Vagina (tissue), 2 donors: ENCODE measurements at regions not wholly inside any gene's neighbourhood (a gene's known extent, or its start where the extent isn't known, plus 50 kb on each side); places are given as distances from the start of the nearest gene placed in this dataset.

Source experiments
- DNase-seq, 2 donors: peaks; one replicate each; pipeline ENCODE4 v3.0.0-alpha.2; 2017; ENCODE audit errors: extremely low spot score in 2 of 2
- H3K27ac ChIP-seq: fragments of 200-600 bp; sonication (generic); one replicate; pipeline ENCODE4 v1.5.1; 2019
- H3K27me3 ChIP-seq: fragments of 200-600 bp; sonication (generic); one replicate; pipeline ENCODE4 v1.5.1; 2019
- H3K36me3 ChIP-seq, 2 donors: fragments of 200-600 bp; sonication (generic); one replicate each; pipeline ENCODE4 v1.5.1; 2017 to 2019
- H3K4me1 ChIP-seq: fragments of 200-600 bp; sonication (generic); one replicate; pipeline ENCODE4 v1.5.1; 2019
- H3K4me3 ChIP-seq, 2 donors: fragments of 200-600 bp; sonication (generic); 1 replicate in 1 of 2; 2 replicates in 1 of 2; pipeline ENCODE4 v1.5.1; 2016 to 2019
- H3K9me3 ChIP-seq: fragments of 200-600 bp; sonication (generic); one replicate; pipeline ENCODE4 v1.5.1; 2019
- POLR2A ChIP-seq, 2 donors: fragments of 450-650 bp; IDR thresholded peaks; one replicate each; pipeline ENCODE4 v1.6.1; 2017; ENCODE audit warnings: antibody characterized with exemption in 2 of 2, mild to moderate bottlenecking in 2 of 2, moderate library complexity in 2 of 2
- POLR2AphosphoS5 ChIP-seq, 2 donors: sonication (generic); formaldehyde crosslinking; IDR thresholded peaks; one replicate each; pipeline ENCODE4 v1.9.0; 2017; ENCODE audit warnings: antibody characterized with exemption in 2 of 2, mild to moderate bottlenecking in 2 of 2, low read depth in 1 of 2; ENCODE audit not compliant: insufficient read depth in 1 of 2
- intact Hi-C: fragments of 100-400 bp; cut with DNase I; formaldehyde crosslinking; loops from one replicate; pipeline ENCODE4 v1.15.1; 2023
- TF ChIP-seq, protein P1 (sequence below), 3 experiments: fragments of 450-650 bp in 2 of 3; fragments of 200-600 bp in 1 of 3; sonication (generic) in 1 of 3; IDR thresholded peaks; one replicate each; pipeline ENCODE4 v1.5.1; 2017 to 2019; ENCODE audit warnings: antibody characterized with exemption in 3 of 3, mild to moderate bottlenecking in 2 of 3, moderate library complexity in 2 of 3

DNA sequence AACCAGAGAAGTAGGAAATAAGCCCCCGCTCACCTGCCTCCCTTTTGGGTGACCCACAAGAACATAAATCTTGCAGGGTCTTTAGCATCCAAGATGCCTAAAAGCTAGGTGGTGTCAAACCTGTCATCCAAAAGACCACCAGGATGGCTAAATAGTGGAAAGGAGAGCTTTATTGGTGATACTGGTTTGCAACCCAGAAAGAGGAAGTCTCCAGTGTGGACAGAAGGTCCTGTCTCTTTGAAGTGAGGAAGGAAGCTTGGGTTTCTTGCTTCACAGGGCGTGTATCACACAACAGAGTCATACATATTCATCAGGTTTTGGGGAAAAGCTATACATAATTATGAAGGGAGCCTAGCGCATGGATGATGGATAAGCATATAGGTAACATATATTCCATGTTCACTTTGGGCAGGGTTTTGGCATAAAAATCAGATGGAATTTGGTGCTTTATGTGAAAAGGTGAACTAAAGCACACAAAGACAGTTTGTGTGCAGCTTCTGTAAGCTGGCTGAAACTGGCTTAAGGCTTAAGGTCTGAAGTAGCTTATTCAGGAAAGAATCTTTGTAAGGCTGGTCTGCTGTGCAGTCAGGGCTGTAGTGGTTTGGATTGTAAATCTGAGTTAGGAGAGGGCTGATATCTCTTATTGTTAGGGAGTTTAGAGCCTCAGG lies 68.4 kb upstream of the EPCAM start:
- H3K36me3 ChIP-seq = no peaks in the 10 kb centered on the region
- H3K27me3 ChIP-seq = no peaks in the 10 kb centered on the region
- intact Hi-C loops = no loop called here
- H3K27ac ChIP-seq = no peak overlapping the region
- no peak for DNase-seq
- no peaks in the 10 kb centered on the region for H3K9me3 ChIP-seq
- no peaks in the 10 kb centered on the region for H3K4me1 ChIP-seq
- TF ChIP-seq, protein P1, sequence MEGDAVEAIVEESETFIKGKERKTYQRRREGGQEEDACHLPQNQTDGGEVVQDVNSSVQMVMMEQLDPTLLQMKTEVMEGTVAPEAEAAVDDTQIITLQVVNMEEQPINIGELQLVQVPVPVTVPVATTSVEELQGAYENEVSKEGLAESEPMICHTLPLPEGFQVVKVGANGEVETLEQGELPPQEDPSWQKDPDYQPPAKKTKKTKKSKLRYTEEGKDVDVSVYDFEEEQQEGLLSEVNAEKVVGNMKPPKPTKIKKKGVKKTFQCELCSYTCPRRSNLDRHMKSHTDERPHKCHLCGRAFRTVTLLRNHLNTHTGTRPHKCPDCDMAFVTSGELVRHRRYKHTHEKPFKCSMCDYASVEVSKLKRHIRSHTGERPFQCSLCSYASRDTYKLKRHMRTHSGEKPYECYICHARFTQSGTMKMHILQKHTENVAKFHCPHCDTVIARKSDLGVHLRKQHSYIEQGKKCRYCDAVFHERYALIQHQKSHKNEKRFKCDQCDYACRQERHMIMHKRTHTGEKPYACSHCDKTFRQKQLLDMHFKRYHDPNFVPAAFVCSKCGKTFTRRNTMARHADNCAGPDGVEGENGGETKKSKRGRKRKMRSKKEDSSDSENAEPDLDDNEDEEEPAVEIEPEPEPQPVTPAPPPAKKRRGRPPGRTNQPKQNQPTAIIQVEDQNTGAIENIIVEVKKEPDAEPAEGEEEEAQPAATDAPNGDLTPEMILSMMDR (IDR thresholded peaks at IDR 0.05) = no peak
- TF ChIP-seq POLR2A (IDR thresholded peaks at IDR 0.05) (no peak), POLR2AphosphoS5 (IDR thresholded peaks at IDR 0.05; ENCODE audit: insufficient read depth in 1 of 2, low read depth in 1 of 2) (no peak)
- H3K4me3 ChIP-seq = no peak overlapping the region

DNA sequence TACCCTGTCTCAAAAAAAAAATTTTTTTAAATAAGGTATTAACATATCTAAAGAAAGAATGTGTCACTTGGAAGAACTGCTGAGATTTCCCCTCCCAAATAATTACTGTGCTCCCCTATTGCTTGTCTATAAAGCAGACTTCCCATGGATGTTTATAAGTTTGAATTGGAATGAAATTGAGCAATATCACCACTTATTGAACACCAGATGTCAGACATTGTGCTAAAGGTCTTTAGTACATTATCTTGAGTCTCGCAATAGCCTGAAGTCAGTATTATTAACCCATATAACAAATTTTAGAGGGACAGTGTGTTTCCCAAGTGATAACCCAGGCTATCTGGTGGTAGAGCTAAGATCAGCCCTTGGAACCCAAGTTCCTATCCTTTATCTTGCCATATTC lies 69.0 kb upstream of the EPCAM start:
- no peak overlapping the region for H3K4me3 ChIP-seq
- TF ChIP-seq, protein P1 (IDR thresholded peaks at IDR 0.05) = no peak
- H3K36me3 ChIP-seq = no peaks in the 10 kb centered on the region
- intact Hi-C loops = no loop called here
- no peaks in the 10 kb centered on the region for H3K4me1 ChIP-seq
- no peak overlapping the region for H3K27ac ChIP-seq
- no peaks in the 10 kb centered on the region for H3K27me3 ChIP-seq
- H3K9me3 ChIP-seq = no peaks in the 10 kb centered on the region
- DNase-seq = no peak

DNA sequence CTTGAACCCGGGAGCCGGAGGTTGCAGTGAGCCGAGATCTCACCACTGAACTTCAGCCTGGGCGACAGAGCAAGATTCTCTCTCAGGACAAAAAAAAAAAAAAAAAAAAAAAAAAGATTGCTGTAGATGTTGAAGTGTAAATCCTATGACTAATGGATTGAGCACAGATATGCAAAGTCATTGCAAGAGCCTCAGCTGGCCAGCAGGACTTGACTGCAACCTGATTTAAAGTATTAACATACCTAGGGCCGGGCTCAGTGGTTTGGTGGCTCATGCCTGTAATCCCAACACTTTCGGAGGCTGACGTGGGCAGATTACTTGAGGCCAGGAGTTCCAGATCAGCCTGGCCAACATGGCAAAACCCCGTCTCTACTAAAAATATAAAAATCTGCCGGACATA lies 69.6 kb upstream of the EPCAM start:
- H3K4me1 ChIP-seq = no peaks in the 10 kb centered on the region
- no peak overlapping the region for H3K27ac ChIP-seq
- H3K9me3 ChIP-seq = no peaks in the 10 kb centered on the region
- intact Hi-C loops = no loop called here
- no peak overlapping the region for H3K4me3 ChIP-seq
- H3K27me3 ChIP-seq = no peaks in the 10 kb centered on the region
- TF ChIP-seq POLR2AphosphoS5 (IDR thresholded peaks at IDR 0.05; ENCODE audit: insufficient read depth in 1 of 2, low read depth in 1 of 2) (no peak), POLR2A (IDR thresholded peaks at IDR 0.05) (no peak)
- TF ChIP-seq, protein P1 (IDR thresholded peaks at IDR 0.05) = no peak
- no peak for DNase-seq
- no peaks in the 10 kb centered on the region for H3K36me3 ChIP-seq

DNA sequence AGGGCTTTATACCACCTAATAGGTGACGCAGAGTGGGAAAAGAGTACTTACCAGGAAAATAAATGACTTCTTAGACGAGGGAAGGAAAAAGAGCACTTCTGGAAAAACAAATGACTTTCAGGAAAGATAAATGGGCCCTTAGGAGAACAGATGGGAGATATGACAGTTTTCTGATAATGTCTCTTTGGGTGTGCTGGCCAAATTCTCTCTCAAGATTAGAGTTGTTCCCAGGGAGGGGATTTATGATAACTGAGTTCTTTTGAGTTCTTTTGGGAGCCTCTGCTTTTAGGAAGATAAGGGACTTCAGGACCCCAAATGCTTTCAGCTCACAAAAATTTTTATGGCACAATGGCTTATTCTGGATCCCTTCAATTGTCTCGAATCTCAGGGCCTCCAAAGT lies 70.3 kb upstream of the EPCAM start:
- Histone ChIP-seq H3K27ac (no peak overlapping the region), H3K4me1 (no peaks in the 10 kb centered on the region), H3K9me3 (no peaks in the 10 kb centered on the region), H3K4me3 (no peak overlapping the region), H3K36me3 (no peaks in the 10 kb centered on the region), H3K27me3 (no peaks in the 10 kb centered on the region)
- TF ChIP-seq, protein P1 (IDR thresholded peaks at IDR 0.05) = no peak
- TF ChIP-seq POLR2A (IDR thresholded peaks at IDR 0.05) (no peak), POLR2AphosphoS5 (IDR thresholded peaks at IDR 0.05; ENCODE audit: insufficient read depth in 1 of 2, low read depth in 1 of 2) (no peak)
- no peak for DNase-seq
- intact Hi-C loops = no loop called here

DNA sequence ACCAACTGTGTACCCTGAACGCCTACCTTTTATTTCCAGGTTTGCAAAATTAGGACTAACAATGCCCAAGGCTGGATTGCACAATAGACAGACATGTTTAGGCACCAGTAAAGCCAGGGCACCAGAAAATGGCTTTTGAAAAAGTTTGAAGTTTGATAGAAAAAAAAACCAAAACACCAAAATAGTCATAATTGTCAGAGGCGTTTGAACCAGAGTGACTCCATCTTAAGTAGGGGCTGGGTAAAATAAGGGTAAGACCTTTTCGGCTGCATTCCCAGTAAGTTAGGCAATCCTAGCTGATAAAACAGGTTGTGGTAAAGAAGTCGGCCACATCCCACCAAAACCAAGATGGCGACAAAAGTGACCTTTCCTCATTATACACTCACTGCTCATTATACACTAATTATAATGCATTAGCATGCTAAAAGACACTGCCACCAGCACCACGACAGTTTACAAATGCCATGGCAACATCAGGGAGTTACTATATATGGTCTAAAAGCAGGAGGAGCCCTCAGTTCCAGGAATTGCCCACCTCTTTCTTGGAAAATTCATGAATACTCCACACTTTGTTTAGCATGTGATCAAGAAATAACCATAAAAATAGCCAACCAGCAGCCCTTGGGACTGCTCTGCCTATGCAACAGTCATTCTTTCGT lies 71.2 kb upstream of the EPCAM start:
- H3K27ac ChIP-seq = no peak overlapping the region
- intact Hi-C loops = no loop called here

More for the DNA sequence above, 71.2 kb upstream of the EPCAM start:
- no peaks in the 10 kb centered on the region for H3K9me3 ChIP-seq
- TF ChIP-seq, protein P1 (IDR thresholded peaks at IDR 0.05) = no peak
- TF ChIP-seq POLR2AphosphoS5 (IDR thresholded peaks at IDR 0.05; ENCODE audit: insufficient read depth in 1 of 2, low read depth in 1 of 2) = no peak
- no peak for TF ChIP-seq POLR2A (IDR thresholded peaks at IDR 0.05)
- H3K4me1 ChIP-seq = no peaks in the 10 kb centered on the region
- DNase-seq = no peak
- no peaks in the 10 kb centered on the region for H3K36me3 ChIP-seq
- no peak overlapping the region for H3K4me3 ChIP-seq
- H3K27me3 ChIP-seq = no peaks in the 10 kb centered on the region
